Muscle of back (tissue), 3 donors: ENCODE measurements at regions not wholly inside any gene's neighbourhood (a gene's known extent, or its start where the extent isn't known, plus 50 kb on each side); places are given as distances from the start of the nearest gene placed in this dataset.
A peak's percentile ranks its signal among the peaks of the same experiment; 100 is the strongest.
"Not testable (repeated sequence)": the region's sequence is repeated elsewhere in the genome, so short reads cannot be mapped to it uniquely, and the experiment has no call there.

ENCODE experiments used
- DNase-seq, 3 donors: peaks; one replicate each; pipeline versions ENCODE4 v3.0.0 to v3.0.0-alpha.2; 2013

- DNase-seq = no peak
These were observed 115.8 kb upstream of the FBXL7 start for GRCh38 chr5:15384176-15384575.

DNA sequence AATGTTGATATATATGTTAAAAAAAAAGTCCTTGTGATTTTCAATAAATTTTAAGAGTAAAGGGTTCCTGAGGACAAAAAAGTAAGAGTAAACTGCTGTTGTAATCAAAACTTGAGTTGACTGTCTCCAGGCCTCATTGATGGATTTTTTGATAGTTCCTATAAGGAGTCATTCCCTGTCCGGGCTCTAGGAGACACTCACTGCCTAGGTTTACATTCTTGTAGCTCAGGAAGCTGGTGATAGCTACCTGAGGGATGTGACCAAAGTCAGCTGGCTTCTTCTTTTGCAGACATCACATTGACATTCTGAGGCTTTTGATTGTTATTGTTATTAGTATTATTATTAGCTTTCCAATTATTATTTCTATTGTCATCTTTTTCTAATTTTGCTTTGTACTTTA lies 116.5 kb upstream of the FBXL7 start:
- peak in 1 of 3 donors; percentile 40 for DNase-seq

GRCh38 chr5:15383021-15383420 lies 117.0 kb upstream of the FBXL7 start:
- DNase-seq = no peak

DNA sequence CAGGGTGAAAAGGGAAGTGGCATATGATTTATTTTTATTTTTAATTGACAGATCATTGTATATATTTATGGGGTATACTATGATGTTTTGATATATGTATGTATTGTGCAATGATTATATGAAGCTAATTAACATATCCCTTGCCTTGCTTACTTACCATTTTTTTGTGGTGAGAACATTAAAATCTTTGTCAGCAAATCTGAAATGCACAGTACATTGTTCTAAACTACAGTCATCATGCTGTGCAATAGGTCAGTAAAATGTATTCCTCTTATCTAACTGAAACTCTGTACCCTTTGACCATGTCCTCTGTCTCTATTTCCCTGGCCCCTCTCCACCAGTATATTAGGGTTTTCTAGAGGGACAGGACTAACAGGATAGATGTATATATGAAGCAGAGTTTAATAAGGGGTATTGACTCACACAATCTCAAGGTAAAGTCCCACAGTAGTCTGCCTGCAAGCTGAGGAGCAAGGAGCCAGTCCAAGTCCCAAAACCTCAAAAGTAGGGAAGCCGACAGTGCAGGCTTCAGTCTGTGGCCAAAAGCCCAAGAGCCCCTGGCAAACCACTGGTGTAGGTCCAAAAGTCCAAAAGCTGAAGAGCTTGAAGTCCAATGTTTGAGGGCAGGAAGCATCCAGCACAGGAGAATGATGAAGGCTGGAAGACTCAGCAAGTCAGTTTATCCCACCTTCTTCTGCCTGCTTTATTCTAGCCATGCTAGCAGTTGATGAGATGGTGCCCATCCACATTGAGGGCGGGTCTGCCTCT lies 122.2 kb upstream of the FBXL7 start:
- no peak for DNase-seq

- no peak for DNase-seq
These were observed 123.2 kb upstream of the FBXL7 start for GRCh38 chr5:15376803-15377202.

GRCh38 chr5:15376088-15376487 lies 123.9 kb upstream of the FBXL7 start:
- no peak for DNase-seq

GRCh38 chr5:15375559-15375958 lies 124.4 kb upstream of the FBXL7 start:
- DNase-seq = no peak

DNA sequence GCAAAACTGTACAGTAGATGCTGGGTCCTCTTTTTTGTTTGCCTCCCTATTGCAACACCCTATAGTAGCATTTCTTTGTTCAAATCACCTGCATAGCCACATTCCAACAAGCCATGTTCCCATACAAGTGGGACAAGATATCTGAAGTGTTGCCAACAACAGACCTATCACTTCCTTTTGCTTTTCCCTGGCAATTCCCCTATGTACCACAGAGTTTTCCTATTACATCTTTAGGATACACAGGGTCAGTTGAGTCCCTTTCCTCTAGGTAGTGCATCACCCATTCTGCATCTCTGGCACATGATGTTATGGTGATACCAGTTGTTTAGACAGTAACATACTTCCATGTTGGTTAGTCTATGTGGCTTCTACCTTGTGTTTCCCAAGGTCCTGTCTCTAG lies 125.1 kb upstream of the FBXL7 start:
- no peak for DNase-seq

GRCh38 chr5:15373151-15373550 lies 126.8 kb upstream of the FBXL7 start:
- DNase-seq = no peak

GRCh38 chr5:15371184-15371583 lies 128.8 kb upstream of the FBXL7 start:
- DNase-seq = peak; percentile 49 to 88 (median 80)

DNA sequence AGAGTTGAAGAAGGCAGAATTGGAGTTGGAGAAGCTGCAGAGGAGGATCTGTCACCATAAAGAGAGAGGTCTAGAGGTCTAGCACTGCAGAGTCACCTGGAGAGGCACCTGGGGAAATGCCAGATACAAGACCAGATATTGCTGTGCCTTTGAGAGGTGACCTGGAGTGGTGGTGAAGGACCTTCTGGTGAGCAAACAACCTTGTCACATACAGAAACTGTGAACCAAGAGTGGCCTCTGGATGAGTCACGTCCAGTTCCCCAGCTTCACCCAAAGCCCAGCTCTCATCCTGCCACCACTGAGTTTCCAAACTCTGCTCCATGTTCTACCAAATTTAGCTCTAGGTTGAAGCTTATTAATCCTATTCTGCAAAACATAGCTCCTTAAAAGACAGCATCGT lies 131.1 kb upstream of the FBXL7 start:
- DNase-seq = no peak

DNA sequence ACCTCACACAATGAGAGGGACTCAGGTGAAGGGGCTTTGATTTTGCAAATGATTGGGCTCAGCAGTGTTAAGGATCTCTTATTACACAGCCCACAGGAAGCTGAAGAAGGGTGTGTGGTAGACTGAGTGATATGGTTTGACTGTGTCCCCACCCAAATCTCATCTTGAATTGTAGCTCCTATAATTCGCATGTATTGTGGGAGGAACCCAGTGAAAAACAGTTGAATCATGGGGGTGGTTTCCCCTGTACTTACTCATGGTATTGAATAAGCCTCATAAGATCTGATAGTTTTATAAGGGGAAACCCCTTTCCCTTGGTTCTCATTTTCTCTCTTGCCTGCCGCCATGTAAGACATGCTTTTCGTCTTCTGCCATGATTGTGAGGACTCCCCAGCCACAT lies 132.5 kb upstream of the FBXL7 start:
- no peak for DNase-seq

GRCh38 chr5:15366676-15367391 lies 133.1 kb upstream of the FBXL7 start:
- peak; percentile 51 to 83 (median 65) for DNase-seq

DNA sequence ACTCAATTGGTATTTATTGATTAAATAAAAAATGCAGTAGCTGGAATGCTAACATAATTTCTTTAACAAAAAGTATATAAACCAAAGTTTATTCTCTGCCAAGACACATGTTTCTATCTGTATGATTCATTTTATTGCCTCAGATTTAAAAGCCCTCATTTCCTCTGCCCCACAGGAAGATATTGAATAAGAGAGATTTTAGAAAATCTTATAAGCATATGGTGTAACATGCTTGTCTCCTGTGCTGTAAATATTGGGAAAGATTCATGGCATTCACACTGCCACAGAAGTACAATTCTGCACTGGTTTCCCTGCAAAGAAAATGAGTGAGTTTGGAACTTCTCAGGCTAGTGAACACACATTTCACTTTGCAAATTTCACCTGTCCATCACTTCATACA lies 134.9 kb upstream of the FBXL7 start:
- no peak for DNase-seq

- DNase-seq = no peak
These were observed 136.4 kb upstream of the FBXL7 start for GRCh38 chr5:15363601-15364000.

- not testable (repeated sequence) for DNase-seq
These were observed 142.9 kb upstream of the FBXL7 start for GRCh38 chr5:15357092-15357453.

- DNase-seq = not testable (repeated sequence)
These were observed 143.5 kb upstream of the FBXL7 start for GRCh38 chr5:15356308-15357091.

DNA sequence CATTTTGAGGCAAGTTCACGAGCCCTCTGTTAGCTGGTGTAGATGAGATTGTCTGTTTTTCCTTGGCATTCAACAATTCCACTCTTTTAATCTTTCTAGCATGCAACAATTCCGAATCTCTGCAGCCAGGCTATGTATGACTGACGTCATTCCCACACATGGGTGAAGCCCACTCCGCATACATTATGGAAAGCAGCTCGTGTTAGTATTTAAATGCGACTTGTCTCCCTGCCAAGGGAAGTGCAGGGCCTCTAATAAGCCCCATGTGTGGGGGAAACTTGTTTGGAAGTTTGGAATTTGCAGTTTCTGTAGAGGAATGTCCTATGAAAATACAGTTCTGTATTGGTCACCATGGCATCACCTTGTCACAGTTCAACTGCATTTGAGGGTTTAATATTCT lies 146.0 kb upstream of the FBXL7 start:
- peak in 2 of 3 donors; percentile 61 to 70 for DNase-seq

- DNase-seq = no peak
These were observed 146.8 kb upstream of the FBXL7 start for GRCh38 chr5:15353086-15353645.

- no peak for DNase-seq
These were observed 149.4 kb upstream of the FBXL7 start for GRCh38 chr5:15350614-15351013.

DNA sequence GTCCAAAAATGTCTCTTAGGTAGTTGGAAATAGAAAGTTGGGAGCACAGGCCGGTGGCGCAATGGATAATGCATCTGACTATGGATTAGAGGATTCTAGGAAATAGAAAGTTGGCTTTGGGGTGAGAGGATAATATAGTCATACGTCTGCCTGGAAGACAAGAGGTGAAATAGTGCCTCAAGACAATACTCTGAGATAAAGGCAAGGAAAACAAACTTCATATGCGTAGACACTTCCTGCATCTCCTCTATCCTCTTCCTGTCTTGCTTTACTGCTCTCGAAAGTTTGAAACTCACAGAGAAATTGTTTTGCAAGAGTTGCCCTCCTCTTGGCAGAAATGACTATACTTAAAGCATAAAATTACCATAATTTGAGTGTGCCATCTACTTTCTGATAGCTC lies 153.2 kb upstream of the FBXL7 start:
- DNase-seq = no peak

- no peak for DNase-seq
These were observed 155.0 kb upstream of the FBXL7 start for GRCh38 chr5:15344954-15345353.
